ENCODE measurements at regions not wholly inside any gene's neighbourhood (a gene's known extent, or its start where the extent isn't known, plus 50 kb on each side); places are given as distances from the start of the nearest gene placed in this dataset.

DNA sequence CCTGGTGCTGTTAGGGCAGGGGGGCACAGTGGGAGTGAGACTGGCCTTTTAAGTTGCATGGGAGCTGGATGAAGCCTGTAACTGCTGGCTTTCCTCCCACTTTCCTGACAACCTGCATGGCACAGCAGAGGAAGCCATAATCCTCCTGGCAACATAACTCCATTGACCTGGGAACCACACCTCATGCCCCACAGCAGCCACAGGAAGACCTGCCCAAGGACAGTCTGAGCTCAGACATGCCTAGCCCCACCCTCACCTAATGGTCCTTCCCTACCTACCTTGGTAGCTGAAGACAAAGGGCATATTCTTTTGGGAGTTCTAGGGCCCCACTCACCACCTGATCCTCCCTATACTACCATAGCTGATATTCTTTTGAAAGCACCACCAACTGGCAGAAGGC, 482.2 kb upstream of the TOM1L1 start:
- TF ChIP-seq, protein P1, sequence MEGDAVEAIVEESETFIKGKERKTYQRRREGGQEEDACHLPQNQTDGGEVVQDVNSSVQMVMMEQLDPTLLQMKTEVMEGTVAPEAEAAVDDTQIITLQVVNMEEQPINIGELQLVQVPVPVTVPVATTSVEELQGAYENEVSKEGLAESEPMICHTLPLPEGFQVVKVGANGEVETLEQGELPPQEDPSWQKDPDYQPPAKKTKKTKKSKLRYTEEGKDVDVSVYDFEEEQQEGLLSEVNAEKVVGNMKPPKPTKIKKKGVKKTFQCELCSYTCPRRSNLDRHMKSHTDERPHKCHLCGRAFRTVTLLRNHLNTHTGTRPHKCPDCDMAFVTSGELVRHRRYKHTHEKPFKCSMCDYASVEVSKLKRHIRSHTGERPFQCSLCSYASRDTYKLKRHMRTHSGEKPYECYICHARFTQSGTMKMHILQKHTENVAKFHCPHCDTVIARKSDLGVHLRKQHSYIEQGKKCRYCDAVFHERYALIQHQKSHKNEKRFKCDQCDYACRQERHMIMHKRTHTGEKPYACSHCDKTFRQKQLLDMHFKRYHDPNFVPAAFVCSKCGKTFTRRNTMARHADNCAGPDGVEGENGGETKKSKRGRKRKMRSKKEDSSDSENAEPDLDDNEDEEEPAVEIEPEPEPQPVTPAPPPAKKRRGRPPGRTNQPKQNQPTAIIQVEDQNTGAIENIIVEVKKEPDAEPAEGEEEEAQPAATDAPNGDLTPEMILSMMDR (IDR thresholded peaks at IDR 0.05): no peak
- TF ChIP-seq POLR2A (IDR thresholded peaks at IDR 0.05): no peak

All from right lobe of liver (tissue), 4 donors.